HG02938 (cell line): ENCODE measurements at regions not wholly inside any gene's neighbourhood (a gene's known extent, or its start where the extent isn't known, plus 50 kb on each side); places are given as distances from the start of the nearest gene placed in this dataset.

Source experiments
- ATAC-seq: cut with Tn5 transposase; IDR thresholded peaks from one replicate; pipeline ENCODE4 v1.9.1; 2021; ENCODE audit warnings: mild to moderate bottlenecking, moderate library complexity; ENCODE audit not compliant: unreplicated experiment

GRCh38 chr2:160862226-160862625 lies 298.0 kb upstream of the TANK start:
- no peak for ATAC-seq

GRCh38 chr2:160868891-160869290 lies 291.3 kb upstream of the TANK start:
- ATAC-seq: no peak

- no peak for ATAC-seq
Observed at GRCh38 chr2:160869411-160869810, 290.8 kb upstream of the TANK start.

GRCh38 chr2:160870729-160871465 lies 289.3 kb upstream of the TANK start:
- no peak for ATAC-seq

- no peak for ATAC-seq
Observed at GRCh38 chr2:160871953-160872352, 288.3 kb upstream of the TANK start.

GRCh38 chr2:160876029-160876428 lies 284.2 kb upstream of the TANK start:
- ATAC-seq: no peak

- no peak for ATAC-seq
Observed at GRCh38 chr2:160876765-160877164, 283.5 kb upstream of the TANK start.

GRCh38 chr2:160878618-160879017 lies 281.6 kb upstream of the TANK start:
- no peak for ATAC-seq

GRCh38 chr2:160882906-160883305 lies 277.3 kb upstream of the TANK start:
- ATAC-seq: no peak

GRCh38 chr2:160884056-160884455 lies 276.2 kb upstream of the TANK start:
- ATAC-seq: no peak

GRCh38 chr2:160889439-160890170 lies 270.6 kb upstream of the TANK start:
- no peak for ATAC-seq

- ATAC-seq: no peak
Observed at GRCh38 chr2:160890667-160891352, 269.4 kb upstream of the TANK start.

GRCh38 chr2:160891353-160891740 lies 268.9 kb upstream of the TANK start:
- ATAC-seq: no peak

- ATAC-seq: no peak
Observed at GRCh38 chr2:160892204-160892603, 268.0 kb upstream of the TANK start.

GRCh38 chr2:160893581-160893980 lies 266.6 kb upstream of the TANK start:
- no peak for ATAC-seq

GRCh38 chr2:160898581-160899307 lies 261.5 kb upstream of the TANK start:
- no peak for ATAC-seq

GRCh38 chr2:160901613-160902012 lies 258.6 kb upstream of the TANK start:
- ATAC-seq: no peak

GRCh38 chr2:160905862-160906261 lies 254.4 kb upstream of the TANK start:
- ATAC-seq: no peak

- no peak for ATAC-seq
Observed at GRCh38 chr2:160906878-160907277, 253.3 kb upstream of the TANK start.

GRCh38 chr2:160907738-160908137 lies 252.5 kb upstream of the TANK start:
- ATAC-seq: no peak

GRCh38 chr2:160908157-160908556 lies 252.1 kb upstream of the TANK start:
- no peak for ATAC-seq
